Stomach (tissue), 8 donors: ENCODE measurements at regions not wholly inside any gene's neighbourhood (a gene's known extent, or its start where the extent isn't known, plus 50 kb on each side); places are given as distances from the start of the nearest gene placed in this dataset.

Source experiments
- DNase-seq, 2 donors: peaks; one replicate each; pipeline versions ENCODE4 v3.0.0 to v3.0.0-alpha.2; 2013 to 2019
- H3K27ac ChIP-seq, 5 donors: fragments of 200-600 bp in 4 of 5; sonication (generic) in 4 of 5; one replicate each; pipeline ENCODE4 v1.5.1; 2013 to 2019; ENCODE audit warnings: mild to moderate bottlenecking in 1 of 5, moderate library complexity in 1 of 5
- H3K27me3 ChIP-seq, 3 donors: fragments of 200-600 bp; sonication (generic); one replicate each; pipeline ENCODE4 v1.5.1; 2017 to 2019; ENCODE audit warnings: mixed run types in 1 of 3
- H3K36me3 ChIP-seq, 4 donors: fragments of 200-600 bp; sonication (generic); 1 replicate in 3 of 4; 2 replicates in 1 of 4; pipeline ENCODE4 v1.5.1; 2016 to 2019
- H3K4me1 ChIP-seq, 4 donors: fragments of 200-600 bp; sonication (generic); one replicate each; pipeline ENCODE4 v1.5.1; 2016 to 2019
- H3K4me3 ChIP-seq, 4 donors: fragments of 200-600 bp; sonication (generic) in 3 of 4; one replicate each; pipeline ENCODE4 v1.5.1; 2016 to 2019; ENCODE audit warnings: mild to moderate bottlenecking in 1 of 4
- H3K9me3 ChIP-seq, 4 donors: fragments of 200-600 bp; sonication (generic); one replicate each; pipeline ENCODE4 v1.5.1; 2016 to 2019
- EP300 ChIP-seq: sonication (generic); formaldehyde crosslinking; IDR thresholded peaks from one replicate; pipeline ENCODE4 v1.6.1; 2017; ENCODE audit warnings: antibody characterized with exemption
- POLR2A ChIP-seq, 4 donors: fragments of 450-650 bp; IDR thresholded peaks; one replicate each; pipeline ENCODE4 v1.6.1; 2016; ENCODE audit warnings: antibody characterized with exemption in 4 of 4, control low read depth in 2 of 4, mild to moderate bottlenecking in 1 of 4, moderate library complexity in 1 of 4
- POLR2AphosphoS5 ChIP-seq, 3 donors: sonication (generic); formaldehyde crosslinking; IDR thresholded peaks; one replicate each; pipeline ENCODE4 v1.6.1; 2016; ENCODE audit warnings: antibody characterized with exemption in 3 of 3
- WGBS, 5 donors: extraction: QIAGEN DNeasy Blood & Tissue Kit in 3 of 5; methylation state at CpG; one replicate each; pipeline versions ENCODE4 v1.1.5 to v1.1.7; 2013 to 2018; 5-methylcytosine and 5-hydroxymethylcytosine counted together
- intact Hi-C: fragments of 100-400 bp; cut with DNase I; formaldehyde crosslinking; loops from one replicate; pipeline ENCODE4 v1.15.1; 2023; ENCODE audit warnings: low total_unique reads
- TF ChIP-seq, protein P1 (sequence below), 7 experiments: fragments of 450-650 bp in 4 of 7; fragments of 200-600 bp in 3 of 7; sonication (generic) in 3 of 7; IDR thresholded peaks; one replicate each; pipeline ENCODE4 v1.5.1; 2016 to 2019; ENCODE audit warnings: antibody characterized with exemption in 7 of 7, control low read depth in 2 of 7, mild to moderate bottlenecking in 1 of 7
- donor health status: healthy with polysubstance abuse.
- donor health status: Bipolar disorder and iron deficiency.
- donor health status: healthy.

DNA sequence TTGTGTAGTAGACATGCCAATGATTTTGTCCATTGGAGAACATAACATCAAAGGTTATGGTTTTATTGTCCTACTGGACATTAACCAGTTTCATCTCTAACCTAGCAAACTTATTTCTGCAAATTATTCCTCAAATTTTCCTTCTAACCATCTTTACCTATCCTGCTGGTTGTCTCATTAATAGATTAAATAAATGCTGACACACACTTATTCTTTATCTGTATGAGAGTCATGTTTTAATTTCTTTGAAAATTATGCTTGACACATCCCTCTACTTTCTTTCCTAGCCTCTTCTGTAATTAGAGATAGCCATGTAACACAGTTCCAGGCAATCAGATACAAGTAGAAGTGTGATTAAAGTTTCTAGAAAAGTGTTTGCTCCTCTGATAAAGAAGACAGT, 98.9 kb downstream of the RPS29 start:
- intact Hi-C loops = no loop called here
- H3K27ac ChIP-seq = no peak overlapping the region
- H3K4me3 ChIP-seq = no peak overlapping the region
- no peaks in the 10 kb centered on the region for H3K27me3 ChIP-seq
- TF ChIP-seq EP300 (no peak), POLR2AphosphoS5 (IDR thresholded peaks at IDR 0.05) (no peak), POLR2A (IDR thresholded peaks at IDR 0.05) (no peak)
- TF ChIP-seq, protein P1, sequence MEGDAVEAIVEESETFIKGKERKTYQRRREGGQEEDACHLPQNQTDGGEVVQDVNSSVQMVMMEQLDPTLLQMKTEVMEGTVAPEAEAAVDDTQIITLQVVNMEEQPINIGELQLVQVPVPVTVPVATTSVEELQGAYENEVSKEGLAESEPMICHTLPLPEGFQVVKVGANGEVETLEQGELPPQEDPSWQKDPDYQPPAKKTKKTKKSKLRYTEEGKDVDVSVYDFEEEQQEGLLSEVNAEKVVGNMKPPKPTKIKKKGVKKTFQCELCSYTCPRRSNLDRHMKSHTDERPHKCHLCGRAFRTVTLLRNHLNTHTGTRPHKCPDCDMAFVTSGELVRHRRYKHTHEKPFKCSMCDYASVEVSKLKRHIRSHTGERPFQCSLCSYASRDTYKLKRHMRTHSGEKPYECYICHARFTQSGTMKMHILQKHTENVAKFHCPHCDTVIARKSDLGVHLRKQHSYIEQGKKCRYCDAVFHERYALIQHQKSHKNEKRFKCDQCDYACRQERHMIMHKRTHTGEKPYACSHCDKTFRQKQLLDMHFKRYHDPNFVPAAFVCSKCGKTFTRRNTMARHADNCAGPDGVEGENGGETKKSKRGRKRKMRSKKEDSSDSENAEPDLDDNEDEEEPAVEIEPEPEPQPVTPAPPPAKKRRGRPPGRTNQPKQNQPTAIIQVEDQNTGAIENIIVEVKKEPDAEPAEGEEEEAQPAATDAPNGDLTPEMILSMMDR (IDR thresholded peaks at IDR 0.05) = no peak
- no peak for DNase-seq
- H3K4me1 ChIP-seq = peaks cover 0 to 5% (median 3%) of the 10 kb centered on the region in 4 donors
- H3K36me3 ChIP-seq = no peaks in the 10 kb centered on the region
- H3K9me3 ChIP-seq = no peaks in the 10 kb centered on the region

DNA sequence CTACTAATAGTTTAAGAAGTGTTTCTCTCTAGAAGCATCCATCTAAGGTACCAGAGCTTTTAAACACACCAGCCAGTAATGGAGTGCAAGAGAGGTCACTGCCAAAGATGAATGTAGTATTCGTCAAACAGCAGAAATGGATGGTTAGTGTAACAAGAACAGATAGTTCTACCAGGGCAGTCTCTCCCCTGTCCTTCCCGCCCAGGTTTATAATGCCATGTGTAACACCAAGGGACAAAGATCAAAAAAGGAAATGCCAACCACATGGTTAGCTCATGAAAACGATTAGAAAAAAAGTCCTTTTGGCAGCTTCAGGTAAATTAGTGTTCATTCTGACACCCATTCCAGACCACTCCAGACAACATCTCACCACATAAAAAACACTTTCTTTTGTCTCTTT, 100.9 kb downstream of the RPS29 start:
- no peaks in the 10 kb centered on the region for H3K27me3 ChIP-seq
- TF ChIP-seq, protein P1 (IDR thresholded peaks at IDR 0.05) = no peak
- TF ChIP-seq EP300 = no peak
- TF ChIP-seq POLR2AphosphoS5 (IDR thresholded peaks at IDR 0.05) = no peak
- TF ChIP-seq POLR2A (IDR thresholded peaks at IDR 0.05) = no peak
- intact Hi-C loops = no loop called here
- no peak overlapping the region for H3K4me3 ChIP-seq
- H3K9me3 ChIP-seq = peaks cover 0 to 6% (median 0%) of the 10 kb centered on the region in 4 donors
- whole genome bisulfite sequencing, 5 donors = 38 to 61% (median 58%) methylated on average over 3 of the region's 3 CpGs
- no peak for DNase-seq
- no peaks in the 10 kb centered on the region for H3K36me3 ChIP-seq
- H3K27ac ChIP-seq = no peak overlapping the region
- peaks cover under 1 to 4% (median 3%) of the 10 kb centered on the region in 4 donors for H3K4me1 ChIP-seq

DNA sequence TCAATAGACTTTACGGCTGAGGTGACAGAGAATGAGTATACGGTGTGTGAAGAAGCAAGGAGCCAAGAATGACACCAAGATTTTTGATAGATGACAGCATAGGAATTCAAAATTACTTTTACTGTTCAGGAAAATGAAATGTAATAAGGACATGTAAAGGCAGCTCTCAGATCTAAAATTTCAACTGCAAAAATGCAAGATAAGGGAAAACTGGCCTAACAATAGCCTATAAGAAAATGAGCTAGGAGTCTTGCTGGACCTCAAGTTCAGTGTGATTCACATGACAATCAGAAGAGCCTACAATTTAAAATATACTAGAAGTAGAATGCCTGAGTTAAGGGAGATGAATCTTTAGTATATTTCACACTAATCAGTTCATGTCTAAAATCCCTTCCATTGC, 102.0 kb downstream of the RPS29 start:
- H3K4me3 ChIP-seq = no peak overlapping the region
- WGBS, 5 donors = 86 to 96% (median 94%) methylated on average over 2 of the region's 2 CpGs
- H3K4me1 ChIP-seq = peaks cover 9 to 14% (median 12%) of the 10 kb centered on the region in 4 donors
- TF ChIP-seq POLR2A (IDR thresholded peaks at IDR 0.05) (no peak), POLR2AphosphoS5 (IDR thresholded peaks at IDR 0.05) (no peak), EP300 (no peak)
- TF ChIP-seq, protein P1 (IDR thresholded peaks at IDR 0.05) = no peak
- intact Hi-C loops = no loop called here
- H3K27ac ChIP-seq = no peak overlapping the region
- peaks cover 0 to 6% (median 0%) of the 10 kb centered on the region in 4 donors for H3K9me3 ChIP-seq
- H3K36me3 ChIP-seq = no peaks in the 10 kb centered on the region
- no peaks in the 10 kb centered on the region for H3K27me3 ChIP-seq
- no peak for DNase-seq

DNA sequence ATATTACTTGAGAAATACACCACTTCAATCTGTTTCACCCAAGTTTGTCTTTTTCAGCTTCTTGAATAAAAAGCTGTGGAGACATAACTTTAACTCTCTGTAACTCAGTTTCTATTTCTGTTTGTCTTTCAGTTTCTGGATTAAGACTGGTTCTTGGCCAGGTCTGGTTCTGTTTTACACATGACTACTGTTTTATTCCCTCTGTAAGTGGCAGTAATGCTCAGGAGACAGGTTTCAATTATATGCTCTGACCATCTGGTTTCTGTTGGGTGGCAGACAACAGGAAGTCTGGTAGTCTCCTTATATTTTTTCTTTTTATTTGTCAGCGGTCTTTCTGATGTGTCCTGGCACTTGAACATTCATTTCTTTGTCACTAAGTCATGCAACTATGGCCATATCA, 102.9 kb downstream of the RPS29 start:
- H3K4me3 ChIP-seq = no peak overlapping the region
- DNase-seq = no peak
- H3K9me3 ChIP-seq = peaks cover 0 to 6% (median 0%) of the 10 kb centered on the region in 4 donors
- H3K27me3 ChIP-seq = no peaks in the 10 kb centered on the region
- no peaks in the 10 kb centered on the region for H3K36me3 ChIP-seq
- H3K4me1 ChIP-seq = peaks cover 9 to 24% (median 18%) of the 10 kb centered on the region in 4 donors
- H3K27ac ChIP-seq = peak overlapping the region in 1 of 5 donors; percentile 40
- TF ChIP-seq, protein P1 (IDR thresholded peaks at IDR 0.05) = no peak
- TF ChIP-seq POLR2AphosphoS5 (IDR thresholded peaks at IDR 0.05) = no peak
- no peak for TF ChIP-seq EP300
- TF ChIP-seq POLR2A (IDR thresholded peaks at IDR 0.05) = no peak
- intact Hi-C loops = no loop called here
- WGBS, 5 donors = 35 to 81% (median 76%) methylated on average over 1 of the region's 1 CpG
